CD14-positive monocyte (primary cell): ENCODE measurements at regions not wholly inside any gene's neighbourhood (a gene's known extent, or its start where the extent isn't known, plus 50 kb on each side); places are given as distances from the start of the nearest gene placed in this dataset.

Experiments used
- DNase-seq, 3 donors: peaks; one replicate each; pipeline ENCODE4 v3.0.0-alpha.2; 2011 to 2022
- H2AFZ ChIP-seq: 2 replicates; pipeline ENCODE4 v1.6.0; 2012; ENCODE audit warnings: mild to moderate bottlenecking, low read depth, low read length, inconsistent platforms; ENCODE audit not compliant: insufficient read depth, poor library complexity, severe bottlenecking
- H3K27ac ChIP-seq, 2 donors: 1 replicate in 1 of 2; 2 replicates in 1 of 2; pipeline ENCODE4 v1.5.1; 2012 to 2013; ENCODE audit warnings: low read length in 2 of 2, control low read depth in 1 of 2, inconsistent platforms in 1 of 2, low read depth in 1 of 2, mild to moderate bottlenecking in 1 of 2
- H3K27me3 ChIP-seq, 2 donors: one replicate each; pipeline versions ENCODE4 v1.6.0 to v1.6.1; 2011 to 2013; ENCODE audit warnings: low read length in 2 of 2; ENCODE audit not compliant: control insufficient read depth in 2 of 2, insufficient read depth in 2 of 2
- H3K36me3 ChIP-seq, 2 donors: replicated peaks in 1 of 2; 1 replicate in 1 of 2; 2 replicates in 1 of 2; pipeline versions ENCODE4 v1.5.1 to v1.6.1; 2012 to 2013; ENCODE audit warnings: low read length in 2 of 2, control low read depth in 1 of 2, inconsistent platforms in 1 of 2, mild to moderate bottlenecking in 1 of 2; ENCODE audit not compliant: insufficient read depth in 2 of 2, control insufficient read depth in 1 of 2
- H3K4me1 ChIP-seq, 2 donors: 1 replicate in 1 of 2; 2 replicates in 1 of 2; pipeline versions ENCODE4 v1.5.1 to v1.6.1; 2012 to 2013; ENCODE audit warnings: low read length in 2 of 2, control low read depth in 1 of 2, inconsistent platforms in 1 of 2, mild to moderate bottlenecking in 1 of 2, moderate library complexity in 1 of 2; ENCODE audit not compliant: insufficient read depth in 2 of 2, control insufficient read depth in 1 of 2
- H3K4me2 ChIP-seq: replicated peaks from 2 replicates; pipeline ENCODE3; 2012; ENCODE audit warnings: low read length, moderate library complexity, mild to moderate bottlenecking; ENCODE audit not compliant: poor library complexity, severe bottlenecking; ENCODE audit errors: extremely low read depth
- H3K4me3 ChIP-seq, 3 experiments: fragments of 200-600 bp in 1 of 3; sonication (generic) in 1 of 3; replicated peaks in 1 of 3; 1 replicate in 2 of 3; 2 replicates in 1 of 3; pipeline ENCODE4 v1.5.1; 2011 to 2013; ENCODE audit warnings: low read length in 3 of 3, mild to moderate bottlenecking in 3 of 3, control low read depth in 2 of 3, low read depth in 2 of 3, inconsistent platforms in 1 of 3, moderate library complexity in 1 of 3
- H3K79me2 ChIP-seq: 2 replicates; pipeline ENCODE4 v1.6.0; 2012; ENCODE audit warnings: mild to moderate bottlenecking, control low read depth, inconsistent platforms, low read length, moderate library complexity; ENCODE audit not compliant: insufficient read depth
- H3K9ac ChIP-seq: 2 replicates; pipeline ENCODE4 v1.6.0; 2017; ENCODE audit warnings: low read length, mild to moderate bottlenecking; ENCODE audit not compliant: insufficient read depth, poor library complexity, severe bottlenecking
- H3K9me3 ChIP-seq, 2 donors: replicated peaks in 1 of 2; 1 replicate in 1 of 2; 2 replicates in 1 of 2; pipeline versions ENCODE4 v1.5.1 to v1.6.1; 2012 to 2013; ENCODE audit warnings: low read length in 2 of 2, control low read depth in 1 of 2; ENCODE audit not compliant: control insufficient read depth in 1 of 2, insufficient read depth in 1 of 2
- H4K20me1 ChIP-seq: 2 replicates; pipeline ENCODE4 v1.6.0; 2012; ENCODE audit warnings: mild to moderate bottlenecking, low read length, control low read depth, moderate library complexity; ENCODE audit not compliant: insufficient read depth
- H3K27ac Mint-ChIP-seq, 7 donors: one replicate each; pipeline ENCODE4 v1.8.0; 2020; ENCODE audit warnings: mild to moderate bottlenecking in 7 of 7, mixed read lengths in 7 of 7, moderate library complexity in 6 of 7, inconsistent platforms in 2 of 7
- H3K27me3 Mint-ChIP-seq, 3 donors: one replicate each; pipeline ENCODE4 v1.8.0; 2021 to 2022; ENCODE audit warnings: low read depth in 3 of 3, mild to moderate bottlenecking in 3 of 3, mixed read lengths in 3 of 3, moderate library complexity in 3 of 3, inconsistent platforms in 1 of 3
- H3K36me3 Mint-ChIP-seq, 2 donors: one replicate each; pipeline ENCODE4 v1.8.0; 2020; ENCODE audit warnings: mixed read lengths in 2 of 2, inconsistent platforms in 1 of 2, mild to moderate bottlenecking in 1 of 2
- H3K4me1 Mint-ChIP-seq: one replicate; pipeline ENCODE4 v1.8.0; 2020; ENCODE audit warnings: mild to moderate bottlenecking, mixed read lengths
- H3K4me3 Mint-ChIP-seq, 2 donors: one replicate each; pipeline ENCODE4 v1.8.0; 2020; ENCODE audit warnings: mild to moderate bottlenecking in 2 of 2, mixed read lengths in 2 of 2, moderate library complexity in 1 of 2
- H3K9me3 Mint-ChIP-seq, 7 donors: one replicate each; pipeline ENCODE4 v1.8.0; 2020 to 2022; ENCODE audit warnings: mixed read lengths in 7 of 7, mild to moderate bottlenecking in 6 of 7, moderate library complexity in 6 of 7, inconsistent platforms in 2 of 7
- WGBS: methylation state at CpG from one replicate; pipeline ENCODE4 v1.1.5; 2013; ENCODE audit warnings: missing lambda C conversion rate; ENCODE audit not compliant: insufficient coverage; 5-methylcytosine and 5-hydroxymethylcytosine counted together
- intact Hi-C, 2 donors: fragments of 100-400 bp; cut with micrococcal nuclease; formaldehyde crosslinking; loops; one replicate each; pipeline versions ENCODE4 v1.15.0 to v1.15.1; 2023
- TF ChIP-seq, protein P1 (sequence below): fragments of 200-600 bp; IDR thresholded peaks from one replicate; pipeline ENCODE4 v1.8.0; 2022; ENCODE audit warnings: antibody characterized with exemption, mild to moderate bottlenecking

DNA sequence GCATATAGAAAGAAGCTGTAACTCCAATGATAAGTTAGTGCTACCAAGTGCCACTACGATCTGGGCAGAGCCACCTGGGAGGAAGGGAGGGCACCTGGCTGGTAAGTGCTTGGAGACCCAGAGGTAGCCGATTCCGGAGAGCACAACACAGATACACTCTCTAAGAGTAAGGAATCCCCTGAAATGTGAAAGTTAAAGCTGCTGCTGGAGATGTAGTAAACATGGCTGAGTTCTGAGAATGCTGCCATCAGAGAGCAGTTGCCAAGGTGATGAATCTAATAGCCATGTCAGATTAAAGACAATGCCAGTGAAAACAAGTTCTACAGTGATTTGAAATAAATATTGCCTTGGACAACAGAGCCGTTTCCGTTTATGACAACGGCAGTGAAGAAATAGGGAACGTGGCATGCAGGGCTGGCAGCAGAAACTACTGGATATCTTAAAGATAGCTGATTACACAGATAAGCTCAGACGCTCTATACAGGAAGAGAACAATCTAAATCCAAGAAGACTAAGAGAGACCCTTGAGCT lies 561.2 kb upstream of the C9orf72 start:
- Histone ChIP-seq H3K9me3 (no peaks in the 10 kb centered on the region), H3K36me3 (no peaks in the 10 kb centered on the region), H4K20me1 (no peaks in the 10 kb centered on the region), H3K4me3 (no peak overlapping the region), H2AFZ (no peak overlapping the region), H3K9ac (no peak overlapping the region), H3K79me2 (no peaks in the 10 kb centered on the region), H3K4me2 (no peak overlapping the region), H3K27ac (no peak overlapping the region), H3K4me1 (no peaks in the 10 kb centered on the region), H3K27me3 (no peaks in the 10 kb centered on the region)
- 88% methylated on average over 4 of the region's 8 CpGs for WGBS
- Mint-ChIP-seq H3K4me1 (no peaks in the 10 kb centered on the region), H3K4me3 (no peak overlapping the region), H3K9me3 (peaks cover 0 to 3% (median 0%) of the 10 kb centered on the region in 7 donors), H3K27me3 (no peaks in the 10 kb centered on the region), H3K27ac (no peak overlapping the region), H3K36me3 (no peaks in the 10 kb centered on the region)
- intact Hi-C loops, result no loop called here
- no peak for DNase-seq
- TF ChIP-seq, protein P1, sequence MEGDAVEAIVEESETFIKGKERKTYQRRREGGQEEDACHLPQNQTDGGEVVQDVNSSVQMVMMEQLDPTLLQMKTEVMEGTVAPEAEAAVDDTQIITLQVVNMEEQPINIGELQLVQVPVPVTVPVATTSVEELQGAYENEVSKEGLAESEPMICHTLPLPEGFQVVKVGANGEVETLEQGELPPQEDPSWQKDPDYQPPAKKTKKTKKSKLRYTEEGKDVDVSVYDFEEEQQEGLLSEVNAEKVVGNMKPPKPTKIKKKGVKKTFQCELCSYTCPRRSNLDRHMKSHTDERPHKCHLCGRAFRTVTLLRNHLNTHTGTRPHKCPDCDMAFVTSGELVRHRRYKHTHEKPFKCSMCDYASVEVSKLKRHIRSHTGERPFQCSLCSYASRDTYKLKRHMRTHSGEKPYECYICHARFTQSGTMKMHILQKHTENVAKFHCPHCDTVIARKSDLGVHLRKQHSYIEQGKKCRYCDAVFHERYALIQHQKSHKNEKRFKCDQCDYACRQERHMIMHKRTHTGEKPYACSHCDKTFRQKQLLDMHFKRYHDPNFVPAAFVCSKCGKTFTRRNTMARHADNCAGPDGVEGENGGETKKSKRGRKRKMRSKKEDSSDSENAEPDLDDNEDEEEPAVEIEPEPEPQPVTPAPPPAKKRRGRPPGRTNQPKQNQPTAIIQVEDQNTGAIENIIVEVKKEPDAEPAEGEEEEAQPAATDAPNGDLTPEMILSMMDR, result no peak

DNA sequence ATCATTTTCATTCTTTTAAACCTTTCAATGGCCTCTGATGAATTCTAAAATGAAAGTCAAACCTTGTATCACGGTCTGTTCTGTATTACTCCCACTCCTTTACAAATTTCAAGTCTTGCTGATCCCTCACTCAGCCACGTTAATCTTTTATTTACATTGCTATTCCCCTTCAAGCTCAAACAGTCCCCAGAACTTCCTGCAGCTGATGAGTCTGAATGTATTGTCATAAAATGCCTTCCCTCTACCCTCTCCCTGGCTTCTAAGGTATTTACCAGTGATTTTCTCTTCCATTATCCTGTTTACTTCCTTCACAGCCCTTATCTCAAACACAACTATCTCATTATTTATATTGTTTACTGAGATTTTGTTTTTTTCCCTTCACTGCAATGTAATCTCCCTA lies 562.3 kb upstream of the C9orf72 start:
- intact Hi-C loops, result no loop called here
- H2AFZ ChIP-seq, result no peak overlapping the region

More for the DNA sequence above, 562.3 kb upstream of the C9orf72 start:
- no peaks in the 10 kb centered on the region for H3K79me2 ChIP-seq
- Mint-ChIP-seq H3K9me3 (peaks cover 0 to 3% (median 0%) of the 10 kb centered on the region in 7 donors), H3K4me1 (no peaks in the 10 kb centered on the region), H3K4me3 (no peak overlapping the region), H3K36me3 (no peaks in the 10 kb centered on the region), H3K27ac (no peak overlapping the region), H3K27me3 (no peaks in the 10 kb centered on the region)
- H3K9me3 ChIP-seq, result no peaks in the 10 kb centered on the region
- H3K4me2 ChIP-seq, result no peak overlapping the region
- no peak overlapping the region for H3K9ac ChIP-seq
- H3K27ac ChIP-seq, result no peak overlapping the region
- no peaks in the 10 kb centered on the region for H3K4me1 ChIP-seq
- 75% methylated on average over 1 of the region's 2 CpGs for WGBS
- H3K36me3 ChIP-seq, result no peaks in the 10 kb centered on the region
- no peaks in the 10 kb centered on the region for H3K27me3 ChIP-seq
- no peaks in the 10 kb centered on the region for H4K20me1 ChIP-seq
- TF ChIP-seq, protein P1, result no peak
- no peak overlapping the region for H3K4me3 ChIP-seq
- no peak for DNase-seq
